ENCODE measurements at regions not wholly inside any gene's neighbourhood (a gene's known extent, or its start where the extent isn't known, plus 50 kb on each side); places are given as distances from the start of the nearest gene placed in this dataset.

GRCh38 chr3:150136242-150136641, 165.5 kb upstream of the PFN2 start:
- no peak for TF ChIP-seq ZFX (IDR thresholded peaks at IDR 0.05; ENCODE audit: borderline replicate concordance)
- TF ChIP-seq, protein P1, sequence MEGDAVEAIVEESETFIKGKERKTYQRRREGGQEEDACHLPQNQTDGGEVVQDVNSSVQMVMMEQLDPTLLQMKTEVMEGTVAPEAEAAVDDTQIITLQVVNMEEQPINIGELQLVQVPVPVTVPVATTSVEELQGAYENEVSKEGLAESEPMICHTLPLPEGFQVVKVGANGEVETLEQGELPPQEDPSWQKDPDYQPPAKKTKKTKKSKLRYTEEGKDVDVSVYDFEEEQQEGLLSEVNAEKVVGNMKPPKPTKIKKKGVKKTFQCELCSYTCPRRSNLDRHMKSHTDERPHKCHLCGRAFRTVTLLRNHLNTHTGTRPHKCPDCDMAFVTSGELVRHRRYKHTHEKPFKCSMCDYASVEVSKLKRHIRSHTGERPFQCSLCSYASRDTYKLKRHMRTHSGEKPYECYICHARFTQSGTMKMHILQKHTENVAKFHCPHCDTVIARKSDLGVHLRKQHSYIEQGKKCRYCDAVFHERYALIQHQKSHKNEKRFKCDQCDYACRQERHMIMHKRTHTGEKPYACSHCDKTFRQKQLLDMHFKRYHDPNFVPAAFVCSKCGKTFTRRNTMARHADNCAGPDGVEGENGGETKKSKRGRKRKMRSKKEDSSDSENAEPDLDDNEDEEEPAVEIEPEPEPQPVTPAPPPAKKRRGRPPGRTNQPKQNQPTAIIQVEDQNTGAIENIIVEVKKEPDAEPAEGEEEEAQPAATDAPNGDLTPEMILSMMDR (IDR thresholded peaks at IDR 0.05): no peak
- H3K27ac ChIP-seq: no peak overlapping the region

GRCh38 chr3:150135287-150135721, 164.6 kb upstream of the PFN2 start:
- H3K27ac ChIP-seq: no peak overlapping the region
- TF ChIP-seq ZFX (IDR thresholded peaks at IDR 0.05; ENCODE audit: borderline replicate concordance): no peak
- TF ChIP-seq, protein P1 (IDR thresholded peaks at IDR 0.05): no peak

DNA sequence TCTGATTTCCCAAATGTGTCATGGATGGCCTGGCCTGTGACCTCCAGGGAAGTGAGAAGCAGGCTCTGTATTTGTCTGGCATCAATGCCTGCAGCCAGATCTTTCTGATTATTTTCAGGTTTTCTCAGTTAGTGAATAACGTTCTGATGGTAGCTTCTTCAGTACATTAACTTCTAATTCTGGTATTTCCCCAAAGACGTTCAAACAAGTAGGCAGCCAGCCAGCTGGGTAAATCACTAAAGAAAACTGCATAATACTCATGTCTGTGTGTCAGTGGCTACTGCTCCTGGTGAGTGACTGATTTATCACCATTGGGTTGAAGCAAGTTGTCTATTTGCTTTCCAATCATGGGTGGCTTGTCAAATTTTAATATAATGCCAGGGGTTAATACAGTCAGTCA, 162.6 kb upstream of the PFN2 start:
- TF ChIP-seq, protein P1 (IDR thresholded peaks at IDR 0.05): no peak
- no peak for TF ChIP-seq ZFX (IDR thresholded peaks at IDR 0.05; ENCODE audit: borderline replicate concordance)
- H3K27ac ChIP-seq: no peak overlapping the region

- H3K27ac ChIP-seq: no peak overlapping the region
Observed at GRCh38 chr3:150132101-150132749, 161.5 kb upstream of the PFN2 start.

DNA sequence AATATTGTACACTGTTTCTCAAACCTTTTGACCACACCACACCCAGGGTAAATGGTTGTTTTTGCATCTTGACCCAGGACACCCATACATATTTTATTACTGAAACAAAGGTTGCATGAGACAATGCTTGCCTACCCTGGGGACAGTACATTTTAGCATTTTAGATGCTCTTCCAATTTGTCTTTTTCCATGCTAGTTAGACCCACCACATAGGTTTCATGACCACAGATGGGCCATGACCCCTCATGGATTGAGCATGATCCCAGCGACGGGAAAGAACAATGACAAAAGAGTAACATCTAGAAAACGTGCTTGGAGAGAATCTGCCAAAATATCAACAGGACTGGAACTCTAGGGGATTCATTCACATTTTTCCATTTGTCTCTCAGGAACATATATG, 161.0 kb upstream of the PFN2 start:
- no peak overlapping the region for H3K27ac ChIP-seq
- no peak for TF ChIP-seq ZFX (IDR thresholded peaks at IDR 0.05; ENCODE audit: borderline replicate concordance)
- TF ChIP-seq, protein P1 (IDR thresholded peaks at IDR 0.05): no peak

More at GRCh38 chr3:150132101-150132749, 161.5 kb upstream of the PFN2 start:
- TF ChIP-seq ZFX (IDR thresholded peaks at IDR 0.05; ENCODE audit: borderline replicate concordance): no peak
- TF ChIP-seq, protein P1 (IDR thresholded peaks at IDR 0.05): no peak

DNA sequence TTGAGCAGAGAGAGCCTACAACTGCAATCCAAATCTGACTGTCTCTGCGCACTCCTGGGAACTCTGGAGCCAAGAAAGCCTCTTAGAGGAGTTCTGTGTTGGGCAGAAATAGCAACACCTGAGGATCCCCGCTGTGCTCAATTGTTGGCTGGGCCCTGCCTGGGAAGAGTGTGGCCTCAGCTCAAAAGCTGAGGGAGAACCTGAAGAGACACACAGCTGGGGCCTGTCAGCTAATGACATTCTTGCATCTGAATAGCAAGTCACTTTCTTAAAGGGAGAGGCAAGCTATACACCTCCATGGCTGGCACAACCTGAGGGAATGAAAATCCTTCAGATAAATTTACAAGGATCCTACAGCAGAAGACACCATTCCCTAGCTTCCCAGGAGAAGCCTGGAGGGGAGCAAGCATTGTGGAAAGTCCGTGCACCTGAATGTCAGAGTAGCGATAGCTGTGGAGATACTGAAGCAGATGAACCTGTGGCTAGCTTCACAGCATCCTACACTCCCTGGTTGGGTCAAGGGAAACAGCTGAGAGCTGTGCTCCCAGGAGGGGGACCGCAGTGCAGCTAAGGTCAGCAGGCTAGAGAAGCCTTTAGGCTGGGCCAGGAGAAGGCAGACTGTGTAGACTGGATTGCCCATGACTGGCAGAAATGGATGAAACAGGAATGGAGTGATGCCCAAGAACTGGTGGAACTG, 159.9 kb upstream of the PFN2 start:
- TF ChIP-seq ZFX (IDR thresholded peaks at IDR 0.05; ENCODE audit: borderline replicate concordance): no peak
- TF ChIP-seq, protein P1 (IDR thresholded peaks at IDR 0.05): no peak
- H3K27ac ChIP-seq: no peak overlapping the region

- no peak overlapping the region for H3K27ac ChIP-seq
- TF ChIP-seq ZFX (IDR thresholded peaks at IDR 0.05; ENCODE audit: borderline replicate concordance): no peak
- TF ChIP-seq, protein P1 (IDR thresholded peaks at IDR 0.05): no peak
Observed at GRCh38 chr3:150129166-150129565, 158.5 kb upstream of the PFN2 start.

Measured in 22Rv1 (cell line).